ENCODE measurements at regions not wholly inside any gene's neighbourhood (a gene's known extent, or its start where the extent isn't known, plus 50 kb on each side); places are given as distances from the start of the nearest gene placed in this dataset.
A peak's percentile ranks its signal among the peaks of the same experiment; 100 is the strongest.

DNA sequence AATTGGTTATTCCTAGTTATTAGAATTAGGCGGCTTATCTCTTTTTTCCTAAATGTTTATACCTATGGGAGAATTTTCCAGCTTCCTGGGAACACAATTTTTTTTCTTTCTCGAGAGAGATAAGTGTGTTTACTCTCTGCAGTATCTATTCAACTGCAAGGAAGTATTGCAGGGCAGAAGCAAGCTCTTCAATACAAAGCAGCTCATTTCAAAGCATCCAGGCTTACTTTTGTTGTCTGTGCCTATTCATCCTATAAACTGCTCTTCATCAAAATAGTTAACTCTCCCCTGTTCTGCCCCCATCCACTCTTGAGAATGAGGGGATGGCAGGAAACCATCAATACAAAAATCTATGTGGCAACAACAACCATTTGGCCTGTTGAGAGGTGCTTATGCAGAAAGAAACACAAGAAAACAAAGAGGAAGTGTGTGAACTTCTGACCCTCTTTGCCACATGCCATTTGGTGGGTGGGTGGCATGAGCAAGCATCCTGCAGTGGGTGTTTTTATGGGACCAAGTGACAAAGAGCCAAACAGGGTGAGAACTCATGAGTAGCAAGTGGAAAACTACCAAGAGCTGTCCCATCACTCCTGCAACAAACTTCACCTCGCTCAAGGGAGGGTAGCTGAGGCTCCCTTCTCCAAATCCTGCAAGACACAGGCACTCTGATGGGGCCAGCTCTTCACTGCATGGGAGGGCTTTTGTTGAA, 50.6 kb upstream of the MRPS6 start:
- peak; percentile 35 for DNase-seq (ENCODE audit: low read depth)

- no peak for DNase-seq (ENCODE audit: low read depth)
These were observed 51.7 kb upstream of the MRPS6 start for GRCh38 chr21:34021726-34022125.

- no peak for DNase-seq (ENCODE audit: low read depth)
These were observed 52.3 kb upstream of the MRPS6 start for GRCh38 chr21:34020983-34021553.

DNA sequence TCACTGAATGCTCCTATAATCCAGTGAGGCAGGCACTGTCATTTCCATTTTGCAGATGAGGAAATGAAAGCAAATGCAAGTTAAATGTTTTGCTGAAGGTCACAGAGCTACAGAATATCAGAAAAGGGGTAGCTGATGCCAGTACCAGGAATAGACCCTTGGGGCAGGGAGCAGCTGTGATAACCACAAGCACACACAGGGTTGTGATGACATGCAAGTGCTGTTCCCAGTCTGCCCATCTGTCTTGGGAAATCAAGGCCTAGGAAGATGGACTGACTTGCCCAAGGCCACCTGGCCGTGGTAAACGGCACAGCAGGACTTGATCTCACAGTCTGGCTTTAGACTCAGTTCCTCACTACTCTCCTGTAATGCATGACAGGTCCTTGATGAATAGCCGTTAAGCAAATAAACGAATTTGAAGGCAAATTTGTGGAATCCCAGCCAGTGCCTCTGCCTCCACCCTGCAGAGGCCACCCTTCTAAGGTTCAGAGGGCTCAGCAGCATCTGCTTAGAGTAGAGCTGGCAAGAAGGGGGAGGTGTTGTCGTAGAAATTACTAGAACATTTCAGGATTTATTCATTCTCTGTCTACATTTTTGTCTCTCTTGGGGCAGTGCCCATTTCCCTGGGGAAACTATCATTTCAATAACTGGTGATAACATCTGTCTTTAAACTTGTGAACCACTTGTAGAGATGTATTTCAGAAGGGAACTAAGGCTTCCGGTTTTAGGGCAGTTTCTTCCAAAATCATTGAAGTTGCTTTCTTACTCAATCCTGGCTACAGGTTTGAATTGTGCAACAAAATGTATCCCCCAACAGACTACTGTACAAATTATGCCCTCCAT, 53.2 kb upstream of the MRPS6 start:
- no peak for DNase-seq (ENCODE audit: low read depth)

DNA sequence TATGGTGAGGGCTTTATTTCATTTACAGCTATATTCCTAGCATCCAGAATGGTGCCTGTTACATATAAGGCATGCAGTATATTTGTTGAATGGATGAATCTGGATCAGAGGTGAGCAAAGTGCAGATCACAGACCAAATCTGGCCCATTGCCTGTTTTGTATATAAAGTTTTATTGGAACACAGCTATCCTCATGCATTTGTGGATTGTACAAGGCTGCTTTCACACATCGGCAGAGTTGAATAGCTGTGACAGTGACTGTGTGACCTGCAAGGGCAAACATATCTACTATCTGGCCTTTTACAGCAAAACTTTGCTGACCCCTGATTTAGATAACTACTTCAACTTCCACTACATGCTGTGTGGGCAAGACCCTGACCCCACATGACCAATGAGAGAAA, 54.0 kb upstream of the MRPS6 start:
- DNase-seq (ENCODE audit: low read depth) = no peak

DNA sequence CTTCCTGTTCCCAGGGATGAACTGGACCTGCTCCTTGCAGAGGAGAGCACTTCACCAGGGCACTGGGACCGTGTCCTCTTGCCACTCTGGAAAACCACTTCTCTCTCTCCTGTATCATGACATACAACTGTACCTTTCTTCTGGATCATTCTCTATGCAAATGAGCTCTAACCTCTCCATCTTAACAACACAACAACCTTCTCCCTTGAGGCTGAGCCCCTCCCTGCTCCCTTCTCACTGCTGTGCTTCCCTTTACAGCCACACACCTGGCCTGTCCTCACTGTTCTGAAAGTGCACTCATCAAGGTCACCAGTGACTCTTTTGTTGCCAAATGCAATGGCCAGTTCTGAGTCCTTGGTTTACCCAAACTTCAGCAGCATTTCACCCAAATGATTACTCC, 54.5 kb upstream of the MRPS6 start:
- no peak for DNase-seq (ENCODE audit: low read depth)

DNA sequence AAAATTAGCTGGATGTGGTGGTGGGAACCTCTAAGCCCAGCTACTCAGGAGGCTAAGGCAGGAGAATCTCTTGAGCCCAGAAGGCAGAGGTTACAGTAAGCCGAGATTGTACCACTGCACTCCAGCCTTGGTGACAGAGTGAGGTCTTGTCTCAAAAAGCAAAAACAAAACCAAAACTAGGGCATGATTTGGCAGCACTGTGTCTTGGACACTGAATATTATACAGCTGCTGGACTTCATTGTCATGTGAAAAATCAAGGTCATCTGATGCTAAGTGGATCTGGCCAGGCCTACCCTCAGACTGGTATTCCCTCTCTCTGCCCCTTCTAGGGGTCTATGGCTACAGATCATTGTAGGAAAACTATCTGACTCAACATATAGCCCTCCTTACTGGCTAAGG, 55.2 kb upstream of the MRPS6 start:
- DNase-seq (ENCODE audit: low read depth) = no peak

DNA sequence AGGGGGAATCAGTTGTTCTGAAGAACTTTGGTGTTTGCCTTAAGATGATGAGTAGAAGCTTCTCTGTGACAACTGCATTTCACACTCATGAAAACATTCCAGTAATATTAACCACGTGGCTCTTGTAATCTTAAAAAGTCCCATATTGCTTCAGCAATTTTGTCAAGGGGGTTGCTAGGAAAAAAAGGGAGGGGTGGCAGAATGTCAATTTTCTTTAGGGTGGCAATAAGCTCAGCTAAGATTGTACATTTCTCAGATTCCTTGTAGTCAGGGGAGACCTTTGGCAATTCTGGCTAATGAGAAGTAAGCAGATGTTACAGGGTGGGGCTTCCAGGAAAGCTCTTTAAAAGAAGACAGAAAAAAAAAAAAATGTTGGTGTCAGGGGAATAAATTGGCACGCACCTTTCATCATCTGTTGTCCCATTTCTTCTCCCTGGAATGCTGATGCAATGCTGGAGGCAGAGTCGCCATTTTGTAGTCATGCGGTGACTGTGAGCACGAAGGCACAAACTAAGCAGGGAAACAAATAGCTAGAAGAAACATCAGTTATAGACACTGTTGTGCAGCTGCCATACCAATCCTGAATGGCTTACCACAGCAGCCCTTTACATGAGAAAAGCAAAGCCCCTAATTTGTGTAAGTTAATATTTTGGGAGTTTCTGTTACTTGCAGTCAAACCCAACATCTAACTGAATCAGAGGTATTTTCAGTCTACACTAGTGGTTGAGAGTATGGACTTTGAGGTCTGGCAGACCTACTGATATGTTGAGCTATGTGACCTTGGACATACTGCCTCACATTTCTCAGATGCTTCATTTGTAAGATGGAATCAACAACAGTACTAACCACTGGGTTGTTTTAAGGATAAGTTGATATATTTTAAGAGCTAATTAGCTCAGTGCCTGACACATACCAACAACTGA, 56.1 kb upstream of the MRPS6 start:
- no peak for DNase-seq (ENCODE audit: low read depth)

DNA sequence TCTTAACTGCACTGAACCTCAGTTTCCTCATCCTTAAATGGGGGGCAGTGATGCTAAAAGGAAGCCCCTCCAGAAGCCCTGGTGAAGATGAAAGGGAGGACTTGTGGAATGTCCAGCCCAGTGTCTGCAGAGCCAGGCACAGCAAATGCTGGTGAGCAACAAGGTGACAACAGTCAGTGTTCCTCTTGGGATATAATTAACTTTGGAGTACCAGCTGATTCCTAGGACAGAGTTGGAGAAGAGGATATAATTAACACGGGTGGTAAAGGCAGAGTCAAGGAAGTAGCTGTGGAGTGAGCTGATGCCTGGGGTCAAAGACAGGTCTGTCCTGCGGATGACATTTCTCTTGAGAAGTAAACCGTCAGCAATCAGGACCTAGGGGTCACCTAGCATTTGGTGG, 60.7 kb upstream of the MRPS6 start:
- no peak for DNase-seq (ENCODE audit: low read depth)

DNA sequence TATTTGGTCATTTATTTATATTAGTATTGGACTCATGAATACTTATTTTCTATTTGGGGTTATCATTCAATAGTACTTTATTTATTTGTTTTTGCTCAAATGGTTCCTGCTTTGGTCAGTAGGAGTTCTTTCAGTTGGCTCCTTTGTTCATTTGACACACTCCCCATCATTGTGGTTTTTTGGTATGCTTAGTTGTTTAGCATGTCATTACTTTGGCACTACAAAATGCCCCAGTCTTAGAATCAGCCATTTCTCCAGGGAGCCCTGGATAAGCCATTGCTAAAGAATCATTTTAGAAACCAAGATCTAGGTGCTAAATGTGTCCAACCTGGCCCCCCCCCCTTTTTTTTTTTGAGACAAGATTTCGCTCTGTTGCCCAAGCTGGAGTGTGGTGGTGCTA, 61.7 kb upstream of the MRPS6 start:
- DNase-seq (ENCODE audit: low read depth) = no peak

DNA sequence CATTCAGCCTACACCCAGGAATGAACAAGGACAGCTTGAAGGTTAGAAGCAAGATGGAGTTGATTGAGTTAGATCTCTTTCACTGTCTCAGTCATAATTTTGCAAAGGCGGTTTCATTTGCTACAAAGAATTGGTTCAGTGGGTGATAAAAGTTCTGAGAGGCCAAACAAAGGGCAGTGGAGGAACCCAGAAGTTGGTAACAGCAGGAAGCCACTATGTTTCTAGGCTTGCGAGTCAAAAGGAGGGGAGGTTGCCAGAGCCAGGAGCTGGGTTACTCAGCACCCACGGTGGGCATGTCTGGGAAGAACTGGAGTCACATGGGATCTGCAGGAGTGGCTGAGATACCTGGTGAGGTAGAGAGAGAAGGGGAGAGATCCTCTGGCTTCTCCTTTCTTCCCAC, 64.2 kb upstream of the MRPS6 start:
- no peak for DNase-seq (ENCODE audit: low read depth)

DNA sequence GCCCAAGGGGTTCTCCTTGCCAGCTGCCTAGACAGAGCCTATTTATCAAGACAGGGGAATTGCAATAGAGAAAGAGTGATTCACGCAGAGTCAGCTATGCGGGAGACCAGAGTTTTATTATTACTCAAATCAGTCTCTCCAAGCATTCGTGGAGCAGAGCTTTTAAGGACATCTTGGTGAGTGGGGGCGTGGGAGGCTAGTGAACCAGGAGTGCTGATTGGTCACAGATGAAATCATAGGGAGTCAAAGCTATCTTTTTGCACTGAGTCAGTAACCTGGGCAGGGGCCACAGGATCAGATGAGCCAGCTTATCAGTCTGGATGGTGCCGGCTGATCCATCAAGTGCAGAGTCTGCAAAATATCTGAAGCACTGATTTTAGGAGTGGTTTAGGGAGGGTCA, 64.8 kb upstream of the MRPS6 start:
- DNase-seq (ENCODE audit: low read depth) = no peak

- no peak for DNase-seq (ENCODE audit: low read depth)
These were observed 66.7 kb upstream of the MRPS6 start for GRCh38 chr21:34006611-34007168.

- no peak for DNase-seq (ENCODE audit: low read depth)
These were observed 68.4 kb upstream of the MRPS6 start for GRCh38 chr21:34004974-34005373.

DNA sequence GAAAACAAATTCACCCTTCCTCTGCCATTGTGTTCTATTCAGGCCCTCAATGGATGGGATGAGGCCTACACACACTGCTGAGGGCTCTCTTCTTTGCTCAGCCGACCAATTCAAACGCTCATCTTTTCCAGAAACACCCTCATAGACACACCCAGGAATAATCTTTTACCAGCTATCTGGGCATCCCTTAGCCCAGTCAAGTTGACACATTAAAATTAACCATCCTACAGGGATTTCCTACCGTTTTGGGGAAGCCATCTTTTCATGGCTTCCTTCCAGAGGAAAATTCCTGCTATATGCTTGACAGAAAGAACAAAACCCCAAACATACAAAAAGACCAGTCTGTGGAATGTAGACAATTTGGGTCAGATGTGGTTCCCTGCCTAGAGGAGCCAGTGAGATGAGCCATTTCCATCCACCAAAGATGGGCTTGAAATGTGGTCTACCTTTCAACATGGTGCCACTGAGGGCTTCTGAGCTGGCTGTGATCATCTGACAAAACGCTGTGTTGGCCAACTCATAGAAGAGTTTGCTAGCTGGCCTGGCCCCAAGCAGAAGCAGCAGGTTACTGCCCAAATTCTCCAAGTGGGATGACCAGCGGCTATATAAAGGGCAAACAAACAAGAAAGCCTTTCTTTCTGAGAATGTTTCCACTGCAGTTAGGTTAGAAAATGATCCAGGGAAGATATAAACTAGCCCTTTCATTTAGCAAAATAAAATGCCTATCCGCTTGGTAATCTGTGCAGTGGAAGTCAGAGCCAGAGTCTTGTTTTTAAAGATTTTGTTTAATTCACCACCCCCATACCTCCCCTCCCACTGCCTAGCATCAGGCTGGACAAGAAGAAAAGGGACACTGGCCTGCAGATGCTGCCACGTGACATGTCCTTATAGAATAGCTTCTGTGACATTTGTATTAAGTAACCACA, 69.1 kb upstream of the MRPS6 start:
- DNase-seq (ENCODE audit: low read depth) = no peak

DNA sequence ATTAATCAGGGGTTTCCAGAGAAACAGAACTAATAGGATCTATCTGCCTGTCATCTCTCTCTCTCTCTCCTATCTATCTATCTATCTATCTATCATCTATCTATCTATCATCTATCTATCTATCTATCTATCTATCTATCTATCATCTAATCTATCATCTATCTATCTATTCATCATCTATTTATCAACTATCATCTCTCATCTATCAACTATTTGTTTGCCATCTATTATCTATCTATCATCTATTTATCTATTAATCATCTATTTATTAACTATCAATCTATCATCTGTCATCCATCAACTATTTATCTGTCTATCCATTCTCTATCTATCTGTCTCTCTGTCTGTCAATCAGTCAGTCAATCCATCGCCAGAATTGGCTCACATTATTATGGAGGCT, 70.0 kb upstream of the MRPS6 start:
- no peak for DNase-seq (ENCODE audit: low read depth)

GRCh38 chr21:34000375-34000774, 73.0 kb upstream of the MRPS6 start:
- DNase-seq (ENCODE audit: low read depth) = no peak

DNA sequence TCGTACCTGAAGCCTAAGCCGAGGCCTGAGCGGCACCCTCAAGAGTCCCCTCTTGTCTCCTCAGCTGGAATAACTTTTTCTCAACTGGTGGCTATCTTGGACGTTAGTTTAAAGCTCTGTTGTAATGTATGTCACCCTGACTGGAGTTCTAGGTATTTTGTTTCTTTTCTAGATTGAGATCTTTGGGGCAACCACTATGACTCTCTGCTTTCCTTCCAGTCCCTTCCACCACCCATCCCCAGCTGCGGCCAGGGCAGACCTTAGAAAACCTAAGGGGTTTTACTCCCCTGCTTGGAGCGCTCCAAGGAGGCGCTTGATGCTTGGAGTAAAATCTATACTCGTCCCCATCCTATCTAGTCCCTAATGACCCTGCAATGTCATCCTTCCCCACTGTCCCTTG, 74.6 kb upstream of the MRPS6 start:
- no peak for DNase-seq (ENCODE audit: low read depth)

GRCh38 chr21:33998402-33998801, 75.0 kb upstream of the MRPS6 start:
- DNase-seq (ENCODE audit: low read depth) = no peak

DNA sequence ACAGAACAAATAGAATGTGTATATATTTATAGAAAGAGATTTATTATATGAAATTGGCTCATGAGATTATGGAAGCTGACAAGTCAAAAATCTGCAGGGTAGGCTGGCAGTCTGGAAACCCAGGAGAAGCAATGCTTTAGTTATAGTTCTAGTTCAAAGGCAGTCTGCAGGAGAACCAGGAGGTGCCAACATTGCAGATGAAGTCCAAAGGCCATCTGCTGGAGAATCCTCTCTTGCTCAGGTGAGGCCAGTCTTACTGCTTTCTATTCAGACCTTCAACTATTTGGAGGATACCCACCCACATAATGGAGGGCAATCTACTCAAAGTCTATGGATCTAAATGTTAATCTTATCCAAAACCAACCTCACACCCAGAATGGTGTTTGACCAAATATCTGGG, 75.9 kb upstream of the MRPS6 start:
- no peak for DNase-seq (ENCODE audit: low read depth)

DNA sequence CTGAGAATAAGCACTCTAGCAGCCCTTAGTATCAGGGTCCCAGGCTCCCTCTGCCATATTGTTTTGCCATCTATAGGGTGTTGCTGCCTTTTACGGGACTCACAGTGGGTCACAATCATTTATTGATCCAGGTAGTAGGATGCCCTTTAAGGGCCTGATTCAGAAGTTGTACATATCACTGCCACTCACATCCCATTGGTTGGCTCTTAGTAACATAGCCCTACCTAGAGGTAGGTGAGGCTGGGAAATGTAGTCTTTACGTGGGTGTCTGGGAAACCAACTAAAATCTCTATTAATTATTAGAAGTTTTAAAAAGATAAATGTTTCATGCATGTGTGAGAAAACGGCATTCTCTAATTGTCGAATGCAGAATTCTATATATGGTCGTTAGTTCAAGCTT, 78.8 kb upstream of the ATP5PO start:
- no peak for DNase-seq (ENCODE audit: low read depth)

Measured in stimulated activated CD8-positive, alpha-beta memory T cell treated with anti-CD3 and anti-CD28 coated beads, Interleukin-4, amount 100 ng/mL, for 24 hours (primary cell).